PC-9 (cell line): ENCODE measurements at regions not wholly inside any gene's neighbourhood (a gene's known extent, or its start where the extent isn't known, plus 50 kb on each side); places are given as distances from the start of the nearest gene placed in this dataset.

ENCODE experiments used
- BruUV-seq: library from RNA; stranded (reverse); fragments of 400-500 nt; replicated peaks from 2 replicates; lab custom pipeline; 2021; lab: Mats Ljungman, UMichigan
- CTCF ChIA-PET: fragments of 300-600 bp; sonication (Branson Sonifier 250); formaldehyde crosslinking; loops from one replicate; lab custom pipeline; 2022; ENCODE audit warnings: antibody characterized with exemption; lab: Charles Lee
- POLR2A ChIA-PET: fragments of 300-600 bp; sonication (Branson Sonifier 250); formaldehyde crosslinking; loops from one replicate; lab custom pipeline; 2022; ENCODE audit warnings: antibody characterized with exemption; ENCODE audit not compliant: unreplicated experiment; lab: Charles Lee
- DNase-seq, 2 experiments: peaks; one replicate each; pipeline versions ENCODE4 v3.0.0 to v3.0.0-alpha.2; 2015 to 2022; ENCODE audit warnings: mixed read lengths in 1 of 2
- H2AFZ ChIP-seq: fragments of 200-600 bp; sonication (generic); 2 replicates; pipeline ENCODE4 v1.8.1; 2017; ENCODE audit warnings: antibody characterized with exemption
- H3F3A ChIP-seq: fragments of 200-600 bp; sonication (generic); 2 replicates; pipeline ENCODE4 v1.8.1; 2017; ENCODE audit warnings: antibody characterized with exemption, mild to moderate bottlenecking, low read depth; ENCODE audit not compliant: insufficient read depth
- H3K27ac ChIP-seq: fragments of 200-600 bp; sonication (generic); 2 replicates; pipeline ENCODE4 v1.6.1; 2016; ENCODE audit warnings: mixed run types
- H3K27me3 ChIP-seq: fragments of 200-600 bp; sonication (generic); 2 replicates; pipeline ENCODE4 v1.6.1; 2016; ENCODE audit warnings: low read depth, mixed run types; ENCODE audit not compliant: insufficient read depth
- H3K36me3 ChIP-seq: fragments of 200-600 bp; sonication (generic); 2 replicates; pipeline ENCODE4 v1.6.1; 2016; ENCODE audit warnings: low read depth, mixed run types
- H3K4me1 ChIP-seq: fragments of 200-600 bp; sonication (generic); replicated peaks from 2 replicates; pipeline ENCODE4 v1.6.1; 2016; ENCODE audit warnings: mixed run types; ENCODE audit not compliant: insufficient read depth
- H3K4me2 ChIP-seq: fragments of 200-600 bp; sonication (generic); 2 replicates; pipeline ENCODE4 v1.6.1; 2017; ENCODE audit warnings: mixed run types
- H3K4me3 ChIP-seq: fragments of 200-600 bp; sonication (generic); 2 replicates; pipeline ENCODE4 v1.6.1; 2016; ENCODE audit warnings: mixed run types
- H3K79me2 ChIP-seq: fragments of 200-600 bp; sonication (generic); 2 replicates; pipeline ENCODE4 v1.6.1; 2017; ENCODE audit warnings: low read depth, mixed run types
- H3K9me2 ChIP-seq: fragments of 200-600 bp; sonication (generic); 2 replicates; pipeline ENCODE4 v1.8.1; 2017; ENCODE audit warnings: mild to moderate bottlenecking; ENCODE audit not compliant: insufficient read depth
- H3K9me3 ChIP-seq: fragments of 200-600 bp; sonication (generic); 2 replicates; pipeline ENCODE4 v1.8.1; 2016; ENCODE audit warnings: low read depth; ENCODE audit not compliant: insufficient read depth
- H4K20me1 ChIP-seq: fragments of 200-600 bp; sonication (generic); 2 replicates; pipeline ENCODE4 v1.8.1; 2017; ENCODE audit not compliant: insufficient read depth
- EZH2 ChIP-seq: fragments of 200-600 bp; sonication (generic); IDR thresholded peaks from 2 replicates; pipeline ENCODE4 v1.8.0; 2017; ENCODE audit warnings: antibody characterized with exemption, low read depth
- intact Hi-C: fragments of 100-400 bp; cut with micrococcal nuclease; formaldehyde crosslinking; loops from one replicate; pipeline ENCODE4 v1.10.0; 2022; ENCODE audit not compliant: unreplicated experiment
- TF ChIP-seq, protein P1 (sequence below): fragments of 200-600 bp; sonication (generic); conservative IDR thresholded peaks from 2 replicates; pipeline ENCODE4 v1.6.1; 2017; ENCODE audit warnings: mixed run types, antibody characterized with exemption, mild to moderate bottlenecking, moderate library complexity

DNA sequence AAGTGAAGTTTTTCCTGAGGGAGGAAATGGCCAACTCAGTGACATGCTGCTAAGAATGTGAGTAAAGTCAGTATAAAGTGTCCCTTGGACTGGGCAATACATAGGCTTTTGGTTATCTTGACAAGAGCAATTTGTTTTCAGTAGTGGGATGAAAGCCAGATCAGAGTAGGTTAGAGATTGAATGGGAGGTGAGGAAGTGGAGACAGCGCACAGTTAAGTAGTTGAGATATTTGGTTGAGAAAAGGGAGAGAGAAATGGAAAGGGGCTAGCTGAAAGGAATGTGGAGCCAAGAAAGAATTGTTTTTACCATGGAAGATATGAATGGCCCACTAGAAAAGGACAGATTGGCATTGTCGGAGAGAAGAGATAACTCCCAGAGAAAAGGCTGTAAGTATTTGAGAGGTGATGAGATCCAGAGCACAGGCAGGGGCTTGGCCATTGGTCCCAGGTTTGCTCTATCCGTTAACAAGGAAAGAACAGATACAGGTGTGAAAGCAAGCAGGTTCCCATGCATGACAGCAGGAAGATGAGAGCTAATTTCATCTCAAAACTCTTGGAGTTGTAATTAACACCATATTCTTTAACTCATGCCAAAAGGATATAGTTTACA, 392.0 kb downstream of the NR2F1-AS1 start:
- H3K36me3 ChIP-seq = no peaks in the 10 kb centered on the region
- ChIA-PET POLR2A (no interaction called here), CTCF (no interaction called here)
- no peak for DNase-seq
- H3K4me1 ChIP-seq = peaks cover 52% of the 10 kb centered on the region
- H3K27me3 ChIP-seq = no peaks in the 10 kb centered on the region
- peaks cover 32% of the 10 kb centered on the region for H3F3A ChIP-seq
- no peak for TF ChIP-seq EZH2
- peak overlapping the region; percentile 49 for H3K4me2 ChIP-seq
- no TSS peak for BruUV-seq
- peaks cover 10% of the 10 kb centered on the region for H3K9me3 ChIP-seq
- no peaks in the 10 kb centered on the region for H4K20me1 ChIP-seq
- intact Hi-C loops = loop anchor here (1.0 kb wide), 2 partner anchors 26 to 111 kb away; no protein-coding TSS in a partner anchor
- no peaks in the 10 kb centered on the region for H3K79me2 ChIP-seq
- no peak overlapping the region; the same call in 1 of the 2 replicates for H2AFZ ChIP-seq
- H3K4me3 ChIP-seq = no peak overlapping the region
- H3K27ac ChIP-seq = peak overlapping the region; percentile 75
- H3K9me2 ChIP-seq = no peaks in the 10 kb centered on the region

DNA sequence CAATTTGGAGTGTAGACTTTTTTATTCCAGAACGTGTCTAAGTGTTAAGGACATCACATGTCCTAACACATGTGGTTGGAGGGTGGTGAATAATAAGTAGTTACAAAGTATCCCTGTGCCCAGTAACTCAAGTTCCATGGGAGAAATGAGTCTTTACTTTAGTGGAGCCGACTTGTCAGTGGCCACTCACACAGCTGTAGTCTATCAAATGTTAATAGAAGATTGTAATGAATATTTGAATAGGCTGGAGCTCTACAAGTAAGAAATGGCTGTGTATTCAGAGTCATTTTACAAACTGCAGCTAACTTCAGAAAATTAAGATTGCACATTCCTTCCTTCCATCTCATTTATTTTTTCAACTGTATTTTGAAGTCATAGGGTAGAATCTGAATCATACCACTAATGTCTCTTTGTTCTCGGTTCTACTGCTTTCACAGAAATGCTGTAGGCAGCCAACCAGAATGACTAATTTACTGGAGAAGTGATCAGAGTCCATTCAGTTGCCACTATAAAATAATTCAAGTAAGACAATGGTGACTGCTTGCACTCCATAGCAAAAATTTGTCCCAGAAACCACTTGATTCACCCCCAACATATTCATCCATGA, 394.8 kb downstream of the NR2F1-AS1 start:
- peaks cover 4% of the 10 kb centered on the region; the same call in 1 of the 2 replicates for H3K9me3 ChIP-seq
- no peaks in the 10 kb centered on the region for H3K36me3 ChIP-seq
- no peak overlapping the region for H3K27ac ChIP-seq
- 0 out of 2 replicates have a peak overlapping the region, but pooled peaks have one; percentile 21 for H2AFZ ChIP-seq
- no peak overlapping the region for H3K4me2 ChIP-seq
- H3K27me3 ChIP-seq = no peaks in the 10 kb centered on the region
- H3K4me1 ChIP-seq = peaks cover 26% of the 10 kb centered on the region
- POLR2A ChIA-PET = interaction anchor here (0.6 kb wide), 1 partner anchor 1038 kb away, joined by 12 read pairs; no protein-coding TSS in a partner anchor
- no peaks in the 10 kb centered on the region for H4K20me1 ChIP-seq
- H3K9me2 ChIP-seq = no peaks in the 10 kb centered on the region
- no peak for DNase-seq
- CTCF ChIA-PET = no interaction called here
- no peak overlapping the region for H3K4me3 ChIP-seq
- intact Hi-C loops = no loop called here
- no TSS peak for BruUV-seq
- H3F3A ChIP-seq = peaks cover 20% of the 10 kb centered on the region
- no peak for TF ChIP-seq EZH2
- TF ChIP-seq, protein P1, sequence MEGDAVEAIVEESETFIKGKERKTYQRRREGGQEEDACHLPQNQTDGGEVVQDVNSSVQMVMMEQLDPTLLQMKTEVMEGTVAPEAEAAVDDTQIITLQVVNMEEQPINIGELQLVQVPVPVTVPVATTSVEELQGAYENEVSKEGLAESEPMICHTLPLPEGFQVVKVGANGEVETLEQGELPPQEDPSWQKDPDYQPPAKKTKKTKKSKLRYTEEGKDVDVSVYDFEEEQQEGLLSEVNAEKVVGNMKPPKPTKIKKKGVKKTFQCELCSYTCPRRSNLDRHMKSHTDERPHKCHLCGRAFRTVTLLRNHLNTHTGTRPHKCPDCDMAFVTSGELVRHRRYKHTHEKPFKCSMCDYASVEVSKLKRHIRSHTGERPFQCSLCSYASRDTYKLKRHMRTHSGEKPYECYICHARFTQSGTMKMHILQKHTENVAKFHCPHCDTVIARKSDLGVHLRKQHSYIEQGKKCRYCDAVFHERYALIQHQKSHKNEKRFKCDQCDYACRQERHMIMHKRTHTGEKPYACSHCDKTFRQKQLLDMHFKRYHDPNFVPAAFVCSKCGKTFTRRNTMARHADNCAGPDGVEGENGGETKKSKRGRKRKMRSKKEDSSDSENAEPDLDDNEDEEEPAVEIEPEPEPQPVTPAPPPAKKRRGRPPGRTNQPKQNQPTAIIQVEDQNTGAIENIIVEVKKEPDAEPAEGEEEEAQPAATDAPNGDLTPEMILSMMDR = no peak
- H3K79me2 ChIP-seq = no peaks in the 10 kb centered on the region

DNA sequence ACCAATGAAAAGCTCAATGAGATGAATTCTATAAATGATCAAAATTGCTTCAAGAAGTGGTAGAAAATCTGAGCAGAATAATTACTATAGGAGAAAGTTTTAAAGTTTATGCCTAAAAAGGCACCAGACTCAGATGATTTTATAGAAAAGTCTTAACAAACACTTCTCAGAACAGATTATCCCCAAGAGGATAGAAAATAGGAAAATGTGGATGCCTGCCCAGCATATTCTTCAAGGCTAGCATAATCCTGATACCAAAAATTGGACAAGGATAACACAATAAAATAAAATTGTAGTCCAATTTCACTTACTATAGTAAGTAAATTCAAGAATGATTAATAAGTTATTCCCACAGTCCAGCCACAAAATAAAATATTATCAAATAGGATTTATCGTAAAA, 397.0 kb downstream of the NR2F1-AS1 start:
- intact Hi-C loops = no loop called here

More for the DNA sequence above, 397.0 kb downstream of the NR2F1-AS1 start:
- ChIA-PET POLR2A (no interaction called here), CTCF (interaction anchor here (0.6 kb wide), 1 partner anchor 847 kb away, joined by 4 read pairs; no protein-coding TSS in a partner anchor)
- peaks cover 4% of the 10 kb centered on the region for H3F3A ChIP-seq
- H4K20me1 ChIP-seq = no peaks in the 10 kb centered on the region
- TF ChIP-seq, protein P1 = no peak
- no peak for TF ChIP-seq EZH2
- 0 out of 2 replicates have a peak, but pooled peaks cover 3% of the 10 kb centered on the region for H3K9me3 ChIP-seq
- peaks cover 5% of the 10 kb centered on the region for H3K4me1 ChIP-seq
- no peak overlapping the region for H3K27ac ChIP-seq
- H3K9me2 ChIP-seq = no peaks in the 10 kb centered on the region
- no peaks in the 10 kb centered on the region for H3K79me2 ChIP-seq
- H3K27me3 ChIP-seq = no peaks in the 10 kb centered on the region
- H3K4me2 ChIP-seq = no peak overlapping the region
- DNase-seq = no peak
- no peaks in the 10 kb centered on the region for H3K36me3 ChIP-seq
- no peak overlapping the region for H2AFZ ChIP-seq
- H3K4me3 ChIP-seq = no peak overlapping the region
- BruUV-seq = no TSS peak
